WTC11 (cell line): ENCODE measurements at regions not wholly inside any gene's neighbourhood (a gene's known extent, or its start where the extent isn't known, plus 50 kb on each side); places are given as distances from the start of the nearest gene placed in this dataset.

Experiments used
- ATAC-seq: fragments of 200-7000 bp; cut with Tn5 transposase; 2 replicates; pipeline ENCODE4 v1.10.0; 2021; ENCODE audit warnings: mild to moderate bottlenecking, moderate library complexity
- CTCF ChIA-PET: fragments of 300-600 bp; sonication (Branson Sonifier 250); formaldehyde crosslinking; loops from one replicate; lab custom pipeline; 2021; ENCODE audit warnings: antibody characterized with exemption; lab: Charles Lee
- POLR2A ChIA-PET: fragments of 350-600 bp; sonication (Branson Sonifier 250); formaldehyde crosslinking; loops from one replicate; lab custom pipeline; 2021; ENCODE audit warnings: antibody characterized with exemption; lab: Charles Lee
- DNase-seq: peaks from one replicate; pipeline ENCODE4 v3.0.0; 2021; ENCODE audit warnings: low spot score
- H3K27ac Mint-ChIP-seq: 2 replicates; pipeline ENCODE4 v1.8.0; 2021; ENCODE audit warnings: mixed read lengths
- H3K27me3 Mint-ChIP-seq: 2 replicates; pipeline ENCODE4 v1.8.0; 2021; ENCODE audit warnings: low read depth, mild to moderate bottlenecking, moderate library complexity, mixed read lengths
- H3K36me3 Mint-ChIP-seq: 2 replicates; pipeline ENCODE4 v1.8.0; 2021; ENCODE audit warnings: mixed read lengths
- H3K4me1 Mint-ChIP-seq: 2 replicates; pipeline ENCODE4 v1.8.0; 2022; ENCODE audit warnings: mixed read lengths
- H3K4me3 Mint-ChIP-seq: 2 replicates; pipeline ENCODE4 v1.8.0; 2021; ENCODE audit warnings: mild to moderate bottlenecking, moderate library complexity, mixed read lengths
- H3K9me3 Mint-ChIP-seq: 2 replicates; pipeline ENCODE4 v1.8.0; 2021; ENCODE audit warnings: mixed read lengths
- AFF4 ChIP-seq: sonication (generic); formaldehyde crosslinking; IDR thresholded peaks from 2 replicates; pipeline ENCODE4 v1.8.1; 2023; ENCODE audit warnings: mild to moderate bottlenecking, missing genetic modification reagents, borderline replicate concordance
- CBFB ChIP-seq: sonication (generic); formaldehyde crosslinking; IDR thresholded peaks from 2 replicates; pipeline ENCODE4 v1.8.1; 2022; ENCODE audit warnings: mild to moderate bottlenecking, low read depth, missing genetic modification reagents
- E2F4 ChIP-seq: sonication (generic); formaldehyde crosslinking; IDR thresholded peaks from 2 replicates; pipeline ENCODE4 v1.8.1; 2022; ENCODE audit warnings: low read depth, mild to moderate bottlenecking, moderate library complexity, missing genetic modification reagents, borderline replicate concordance
- ELF4 ChIP-seq: sonication (generic); formaldehyde crosslinking; IDR thresholded peaks from 2 replicates; pipeline ENCODE4 v1.8.1; 2022; ENCODE audit warnings: low read depth, mild to moderate bottlenecking, moderate library complexity, missing genetic modification reagents
- EMX1 ChIP-seq: fragments of 250-450 bp; sonication (Bioruptor Pico); IDR thresholded peaks from 2 replicates; pipeline ENCODE4 v1.8.0; 2021; ENCODE audit warnings: mild to moderate bottlenecking
- ERG ChIP-seq: fragments of 250-450 bp; sonication (Bioruptor Pico); IDR thresholded peaks from 2 replicates; pipeline ENCODE4 v1.8.0; 2021; ENCODE audit warnings: mild to moderate bottlenecking
- ETV6 ChIP-seq: sonication (generic); formaldehyde crosslinking; IDR thresholded peaks from 2 replicates; pipeline ENCODE4 v1.8.1; 2022; ENCODE audit warnings: mild to moderate bottlenecking, missing genetic modification reagents
- GRHL2 ChIP-seq: fragments of 250-450 bp; sonication (Bioruptor Pico); IDR thresholded peaks from 2 replicates; pipeline ENCODE4 v1.8.0; 2022; ENCODE audit warnings: mild to moderate bottlenecking, moderate library complexity; ENCODE audit not compliant: insufficient replicate concordance, severe bottlenecking
- GTF2I ChIP-seq: fragments of 250-450 bp; sonication (Bioruptor Pico); conservative IDR thresholded peaks from 2 replicates; pipeline ENCODE4 v1.4.0; 2021; ENCODE audit warnings: mild to moderate bottlenecking
- IRF1 ChIP-seq: sonication (generic); formaldehyde crosslinking; IDR thresholded peaks from 2 replicates; pipeline ENCODE4 v1.8.0; 2023; ENCODE audit warnings: missing genetic modification reagents
- JAZF1 ChIP-seq: fragments of 250-450 bp; sonication (Bioruptor Pico); IDR thresholded peaks from 2 replicates; pipeline ENCODE4 v1.9.0; 2021; ENCODE audit warnings: moderate library complexity, mild to moderate bottlenecking, inconsistent platforms
- KAT7 ChIP-seq: sonication (generic); formaldehyde crosslinking; IDR thresholded peaks from 2 replicates; pipeline ENCODE4 v1.8.1; 2023; ENCODE audit warnings: missing genetic modification reagents, mild to moderate bottlenecking, borderline replicate concordance
- MLX ChIP-seq: sonication (generic); formaldehyde crosslinking; IDR thresholded peaks from 2 replicates; pipeline ENCODE4 v1.8.1; 2023; ENCODE audit warnings: mild to moderate bottlenecking, missing genetic modification reagents, moderate library complexity
- NFATC4 ChIP-seq: fragments of 250-450 bp; sonication (Bioruptor Pico); IDR thresholded peaks from 2 replicates; pipeline ENCODE4 v1.9.0; 2021; ENCODE audit warnings: mild to moderate bottlenecking
- NFE2L1 ChIP-seq: sonication (generic); formaldehyde crosslinking; IDR thresholded peaks from 2 replicates; pipeline ENCODE4 v1.8.1; 2023; ENCODE audit warnings: missing genetic modification reagents
- NR1H2 ChIP-seq: sonication (generic); formaldehyde crosslinking; IDR thresholded peaks from 2 replicates; pipeline ENCODE4 v1.9.0; 2021; ENCODE audit warnings: mild to moderate bottlenecking, moderate library complexity, missing genetic modification reagents
- PRRX2 ChIP-seq: fragments of 250-450 bp; sonication (Bioruptor Pico); IDR thresholded peaks from 2 replicates; pipeline ENCODE4 v1.8.0; 2021; ENCODE audit warnings: mild to moderate bottlenecking
- SMAD4 ChIP-seq: sonication (generic); formaldehyde crosslinking; IDR thresholded peaks from 2 replicates; pipeline ENCODE4 v1.8.0; 2022; ENCODE audit warnings: mild to moderate bottlenecking, missing genetic modification reagents
- SP1 ChIP-seq: sonication (generic); formaldehyde crosslinking; conservative IDR thresholded peaks from 2 replicates; pipeline ENCODE4 v1.8.1; 2022; ENCODE audit warnings: missing genetic modification reagents
- TEAD4 ChIP-seq: sonication (generic); formaldehyde crosslinking; IDR thresholded peaks from 2 replicates; pipeline ENCODE4 v1.8.0; 2022; ENCODE audit warnings: mild to moderate bottlenecking, missing genetic modification reagents
- USF2 ChIP-seq: sonication (generic); formaldehyde crosslinking; IDR thresholded peaks from 2 replicates; pipeline ENCODE4 v1.8.1; 2023; ENCODE audit warnings: mild to moderate bottlenecking, missing genetic modification reagents, moderate library complexity
- ZBTB21 ChIP-seq: sonication (generic); formaldehyde crosslinking; IDR thresholded peaks from 2 replicates; pipeline ENCODE4 v1.8.1; 2023; ENCODE audit warnings: mild to moderate bottlenecking, missing genetic modification reagents, borderline replicate concordance
- ZBTB43 ChIP-seq: sonication (generic); formaldehyde crosslinking; IDR thresholded peaks from 2 replicates; pipeline ENCODE4 v1.8.1; 2023; ENCODE audit warnings: mild to moderate bottlenecking, missing genetic modification reagents
- ZNF121 ChIP-seq: sonication (generic); formaldehyde crosslinking; IDR thresholded peaks from 2 replicates; pipeline ENCODE4 v1.8.0; 2023; ENCODE audit warnings: missing genetic modification reagents
- ZNF138 ChIP-seq: sonication (generic); formaldehyde crosslinking; conservative IDR thresholded peaks from 2 replicates; pipeline ENCODE4 v1.8.1; 2022; ENCODE audit warnings: mild to moderate bottlenecking, moderate library complexity, missing genetic modification reagents
- ZNF232 ChIP-seq: sonication (generic); formaldehyde crosslinking; IDR thresholded peaks from 2 replicates; pipeline ENCODE4 v1.8.0; 2022; ENCODE audit warnings: mild to moderate bottlenecking, missing genetic modification reagents
- ZNF396 ChIP-seq: fragments of 250-450 bp; sonication (Bioruptor Pico); IDR thresholded peaks from 2 replicates; pipeline ENCODE4 v1.8.0; 2021; ENCODE audit warnings: mild to moderate bottlenecking, moderate library complexity, borderline replicate concordance
- ZNF416 ChIP-seq: fragments of 250-450 bp; sonication (Bioruptor Pico); IDR thresholded peaks from 2 replicates; pipeline ENCODE4 v1.9.0; 2021; ENCODE audit warnings: mild to moderate bottlenecking, inconsistent platforms

GRCh38 chrX:7787714-7788113 lies 55.3 kb upstream of the VCX start:
- Mint-ChIP-seq H3K27me3 (0 out of 2 replicates have a peak, but pooled peaks cover 4% of the 10 kb centered on the region), H3K9me3 (peaks cover 19% of the 10 kb centered on the region), H3K36me3 (no peaks in the 10 kb centered on the region), H3K4me3 (no peak overlapping the region), H3K27ac (no peak overlapping the region), H3K4me1 (no peaks in the 10 kb centered on the region)
- CTCF ChIA-PET = no interaction called here
- ATAC-seq (no peak), DNase-seq (no peak)
- TF ChIP-seq ZBTB21 (no peak), NR1H2 (CRISPR knock-in tag) (no peak), GRHL2 (CRISPR knock-in tag) (no peak), JAZF1 (CRISPR knock-in tag) (no peak), EMX1 (CRISPR knock-in tag) (no peak), MLX (CRISPR knock-in tag) (no peak), ELF4 (CRISPR knock-in tag) (no peak), KAT7 (no peak), CBFB (CRISPR knock-in tag) (no peak), GTF2I (CRISPR knock-in tag) (no peak), SP1 (CRISPR knock-in tag) (no peak), E2F4 (CRISPR knock-in tag) (no peak), PRRX2 (no peak), ZBTB43 (CRISPR knock-in tag) (no peak), ZNF416 (CRISPR knock-in tag) (no peak)
- POLR2A ChIA-PET = no interaction called here

GRCh38 chrX:7784580-7784979 lies 58.4 kb upstream of the VCX start:
- TF ChIP-seq ETV6 (CRISPR knock-in tag) (no peak), SMAD4 (CRISPR knock-in tag) (no peak), ZNF232 (CRISPR knock-in tag) (no peak), ZBTB21 (no peak), ERG (CRISPR knock-in tag) (no peak), ZNF121 (CRISPR knock-in tag) (no peak), JAZF1 (CRISPR knock-in tag) (no peak), USF2 (CRISPR knock-in tag) (no peak), ZNF396 (no peak), ZNF138 (CRISPR knock-in tag) (no peak), NFATC4 (CRISPR knock-in tag) (no peak), NFE2L1 (CRISPR knock-in tag) (no peak), AFF4 (CRISPR knock-in tag) (no peak), IRF1 (CRISPR knock-in tag) (no peak), TEAD4 (CRISPR knock-in tag) (no peak)
- Mint-ChIP-seq H3K27ac (no peak overlapping the region), H3K9me3 (peaks cover 12% of the 10 kb centered on the region; the same call in 1 of the 2 replicates), H3K4me3 (no peak overlapping the region), H3K36me3 (no peaks in the 10 kb centered on the region), H3K27me3 (0 out of 2 replicates have a peak, but pooled peaks cover 4% of the 10 kb centered on the region), H3K4me1 (no peaks in the 10 kb centered on the region)
- CTCF ChIA-PET = no interaction called here
- POLR2A ChIA-PET = no interaction called here
- DNase-seq (no peak), ATAC-seq (no peak)
